COR-L47 (cell line): ENCODE measurements at regions not wholly inside any gene's neighbourhood (a gene's known extent, or its start where the extent isn't known, plus 50 kb on each side); places are given as distances from the start of the nearest gene placed in this dataset.

Experiments
- DNase-seq: peaks from one replicate; lab custom pipeline; 2025; lab: John Stamatoyannopoulos, UW

DNA sequence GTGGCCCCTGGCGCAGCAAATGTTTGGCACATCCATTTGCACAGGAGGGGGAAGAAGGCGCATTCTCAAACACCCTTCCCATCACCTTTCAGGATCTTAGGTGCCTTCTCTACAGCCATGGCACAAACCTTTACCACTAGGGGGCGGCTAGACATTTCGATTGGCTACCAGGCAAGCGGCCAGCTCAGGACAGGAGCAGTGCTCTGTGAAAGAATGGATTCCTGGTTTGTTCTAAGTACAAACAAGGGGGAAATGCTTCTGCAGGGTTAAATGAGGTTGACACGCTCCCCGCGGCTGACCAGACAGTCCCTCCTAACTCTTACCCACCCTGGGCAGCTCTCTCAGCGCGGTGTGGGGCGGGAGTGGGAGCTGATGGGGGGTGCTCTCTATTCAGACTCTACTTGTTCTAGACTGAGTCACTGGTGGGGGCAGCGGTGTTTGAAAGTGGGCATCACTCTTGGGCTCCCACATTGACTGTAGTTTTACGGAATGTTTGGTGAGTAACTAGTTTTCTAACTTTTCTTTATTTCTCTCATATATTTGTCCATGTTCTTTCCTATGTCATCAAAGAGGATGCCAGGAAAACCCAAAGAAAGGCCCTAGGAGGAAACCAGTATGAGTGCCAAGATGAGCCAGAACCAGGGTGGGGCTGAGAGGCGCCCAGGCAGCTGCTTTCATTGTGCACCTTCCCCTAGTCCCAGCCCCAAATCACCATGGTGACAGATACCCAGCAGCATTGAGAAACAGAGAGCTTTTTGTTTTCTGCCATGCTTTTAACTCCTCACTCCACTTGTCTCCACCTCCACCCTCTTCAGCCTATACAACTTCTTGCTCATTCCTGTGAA is 61.4 kb upstream of the GPR158 start:
- peak; percentile 78 for DNase-seq

DNA sequence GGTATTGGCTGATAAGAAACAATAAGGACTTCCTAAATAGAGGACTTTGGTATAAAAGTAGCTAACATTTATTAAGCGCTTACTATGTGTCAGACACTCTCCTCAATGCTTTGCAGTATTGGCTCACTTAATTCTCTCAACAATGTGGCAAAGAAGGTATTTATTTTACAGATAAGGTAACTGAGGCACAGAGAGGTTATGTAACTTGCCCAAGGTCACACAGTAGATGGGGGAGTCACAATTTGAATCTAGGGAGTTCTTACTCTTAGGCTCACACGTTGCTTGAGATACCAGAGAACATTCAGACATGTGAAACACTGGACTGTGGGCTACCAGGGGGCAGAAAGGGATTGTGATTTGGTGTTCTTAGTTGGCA is 60.8 kb upstream of the GPR158 start:
- DNase-seq = no peak

DNA sequence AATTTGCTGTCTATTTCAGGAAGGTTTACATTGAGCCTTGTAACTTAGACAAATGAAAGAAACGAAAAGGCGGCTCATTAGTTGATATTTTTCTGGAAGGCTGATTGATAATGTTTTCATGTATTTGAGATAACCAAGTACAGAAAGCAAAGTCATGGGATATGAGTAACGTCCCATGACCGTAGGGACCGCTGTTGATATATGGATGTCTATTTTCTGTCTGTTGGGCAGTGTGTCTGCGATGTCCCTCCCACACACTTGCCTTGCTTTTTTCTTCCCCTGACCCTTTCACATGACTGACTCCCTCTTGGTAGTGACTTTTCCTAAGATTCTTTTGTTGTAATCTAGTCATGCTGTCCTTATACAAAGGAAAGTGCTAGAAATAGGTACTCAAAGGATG is 57.0 kb upstream of the GPR158 start:
- no peak for DNase-seq

DNA sequence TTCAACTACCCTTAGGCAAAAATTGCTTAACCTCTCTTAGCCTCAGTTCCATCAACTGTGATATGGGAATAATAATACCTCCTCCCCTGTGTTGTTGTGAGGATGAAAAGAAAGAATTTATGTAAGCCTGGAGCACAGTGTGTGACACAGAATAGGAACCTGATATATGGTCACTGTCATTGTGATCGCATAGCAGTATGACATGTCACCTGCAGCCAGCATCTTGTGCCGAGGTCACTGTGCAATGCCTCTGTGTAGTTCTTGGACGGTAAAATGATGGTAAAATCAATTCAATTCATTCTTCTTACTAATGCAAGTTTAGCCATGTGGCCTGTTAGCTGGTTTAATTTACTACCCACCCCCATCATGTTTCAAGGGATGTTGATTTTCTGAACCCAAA is 54.6 kb upstream of the GPR158 start:
- DNase-seq = no peak
